Subcutaneous abdominal adipose tissue (tissue), 5 donors: ENCODE measurements at regions not wholly inside any gene's neighbourhood (a gene's known extent, or its start where the extent isn't known, plus 50 kb on each side); places are given as distances from the start of the nearest gene placed in this dataset.

Experiments used
- H3K27ac ChIP-seq: one replicate; pipeline ENCODE4 v1.7.0; 2013; ENCODE audit warnings: low read depth, mild to moderate bottlenecking, inconsistent platforms, low read length, moderate library complexity
- H3K27me3 ChIP-seq, 5 donors: one replicate each; pipeline ENCODE4 v1.7.0; 2013; ENCODE audit warnings: low read length in 5 of 5, inconsistent platforms in 1 of 5; ENCODE audit not compliant: control insufficient read depth in 5 of 5, insufficient read depth in 4 of 5
- H3K36me3 ChIP-seq, 5 donors: one replicate each; pipeline ENCODE4 v1.7.0; 2013; ENCODE audit warnings: low read length in 5 of 5; ENCODE audit not compliant: control insufficient read depth in 5 of 5, insufficient read depth in 5 of 5
- H3K4me1 ChIP-seq, 5 donors: one replicate each; pipeline ENCODE4 v1.7.0; 2013; ENCODE audit warnings: low read length in 5 of 5, mild to moderate bottlenecking in 3 of 5, moderate library complexity in 1 of 5; ENCODE audit not compliant: control insufficient read depth in 5 of 5, insufficient read depth in 5 of 5
- H3K4me3 ChIP-seq, 5 donors: one replicate each; pipeline ENCODE4 v1.7.0; 2013; ENCODE audit warnings: low read length in 5 of 5, low read depth in 1 of 5
- H3K9ac ChIP-seq, 5 donors: one replicate each; pipeline ENCODE4 v1.7.0; 2013; ENCODE audit warnings: low read length in 5 of 5, mild to moderate bottlenecking in 4 of 5, moderate library complexity in 3 of 5
- H3K9me3 ChIP-seq, 5 donors: one replicate each; pipeline ENCODE4 v1.7.0; 2013; ENCODE audit warnings: low read length in 5 of 5; ENCODE audit not compliant: control insufficient read depth in 5 of 5
- donor health status: healthy.
- donor health status: healthy.
- donor health status: healthy.
- donor health status: healthy.
- donor health status: healthy.

DNA sequence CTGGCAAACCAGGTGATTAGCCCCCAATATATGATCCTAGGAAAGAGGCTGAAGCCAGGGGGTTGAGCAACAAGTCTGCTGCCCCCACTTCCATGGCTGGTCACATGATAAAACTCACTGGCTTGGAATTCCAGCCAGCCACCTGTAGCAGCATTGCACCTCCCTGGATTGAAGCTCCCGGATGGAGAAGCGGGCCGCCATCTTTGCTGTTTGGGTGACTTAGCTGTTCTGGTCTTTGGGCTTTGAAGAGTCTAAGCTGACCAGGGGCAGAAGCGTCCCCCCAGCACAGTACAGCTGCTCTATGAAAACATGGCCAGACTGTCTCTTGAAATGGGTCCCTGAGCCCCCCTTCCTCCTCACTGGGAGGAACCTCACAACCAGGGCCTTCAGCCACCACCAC, 610.2 kb downstream of the ANXA1 start:
- no peak overlapping the region for H3K4me3 ChIP-seq
- H3K4me1 ChIP-seq = peaks cover 0 to 7% (median under 1%) of the 10 kb centered on the region in 5 donors
- H3K27ac ChIP-seq = no peak overlapping the region
- H3K36me3 ChIP-seq = no peaks in the 10 kb centered on the region
- H3K9ac ChIP-seq = no peak overlapping the region
- peaks cover 0 to 3% (median 0%) of the 10 kb centered on the region in 5 donors for H3K9me3 ChIP-seq
- H3K27me3 ChIP-seq = no peaks in the 10 kb centered on the region

DNA sequence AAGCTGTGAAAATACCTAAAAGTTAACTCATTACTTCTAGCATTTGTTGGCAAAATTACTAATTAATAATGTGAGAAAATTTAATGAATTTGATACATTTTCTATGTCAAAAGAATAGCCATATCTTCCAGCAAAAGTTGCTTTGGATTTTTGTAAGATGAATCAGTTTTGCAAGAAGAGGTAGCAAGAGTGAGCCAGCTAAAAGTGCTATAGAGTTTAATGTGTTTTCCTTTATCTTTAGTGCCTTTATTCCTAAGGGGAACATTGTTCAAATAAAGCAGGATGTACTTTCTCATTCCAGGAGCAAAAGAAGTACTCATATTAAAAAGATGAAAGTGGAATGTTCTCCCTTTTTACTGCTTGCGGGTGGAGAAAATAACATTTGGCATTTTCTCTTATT, 622.2 kb downstream of the ANXA1 start:
- H3K4me1 ChIP-seq = peaks cover 0 to 7% (median 0%) of the 10 kb centered on the region in 5 donors
- H3K9ac ChIP-seq = no peak overlapping the region
- no peaks in the 10 kb centered on the region for H3K9me3 ChIP-seq
- H3K27ac ChIP-seq = no peak overlapping the region
- H3K36me3 ChIP-seq = no peaks in the 10 kb centered on the region
- no peak overlapping the region for H3K4me3 ChIP-seq
- H3K27me3 ChIP-seq = peaks cover 0 to 2% (median 0%) of the 10 kb centered on the region in 5 donors

GRCh38 chr9:73775757-73776156, 624.1 kb downstream of the ANXA1 start:
- H3K36me3 ChIP-seq = no peaks in the 10 kb centered on the region
- no peak overlapping the region for H3K27ac ChIP-seq
- no peak overlapping the region for H3K4me3 ChIP-seq
- H3K9me3 ChIP-seq = no peaks in the 10 kb centered on the region
- peaks cover 0 to 5% (median 0%) of the 10 kb centered on the region in 5 donors for H3K4me1 ChIP-seq
- no peak overlapping the region for H3K9ac ChIP-seq
- peaks cover 0 to 2% (median 0%) of the 10 kb centered on the region in 5 donors for H3K27me3 ChIP-seq

DNA sequence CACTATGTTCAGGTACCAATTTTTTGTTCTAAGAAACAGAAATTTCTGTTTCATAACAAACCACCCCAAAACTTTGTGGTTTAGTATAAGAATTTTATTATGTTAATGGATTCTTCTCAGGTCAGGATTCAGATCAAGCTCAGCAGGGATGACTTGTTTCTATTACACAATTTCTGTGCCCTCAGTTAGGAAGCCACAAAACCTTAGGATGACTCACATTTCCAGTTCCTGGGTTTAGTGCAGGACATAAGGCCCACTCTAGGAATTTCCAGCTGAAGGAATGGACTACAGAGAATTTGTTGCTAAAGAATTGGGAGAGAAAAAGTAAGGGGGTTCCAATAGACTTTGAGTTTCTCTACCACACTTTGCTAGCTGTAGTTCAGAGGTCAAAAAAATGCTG, 629.3 kb downstream of the ANXA1 start:
- H3K9ac ChIP-seq = no peak overlapping the region
- peaks cover 0 to 4% (median 0%) of the 10 kb centered on the region in 5 donors for H3K9me3 ChIP-seq
- no peaks in the 10 kb centered on the region for H3K27me3 ChIP-seq
- H3K27ac ChIP-seq = no peak overlapping the region
- no peaks in the 10 kb centered on the region for H3K4me1 ChIP-seq
- H3K36me3 ChIP-seq = no peaks in the 10 kb centered on the region
- H3K4me3 ChIP-seq = no peak overlapping the region

DNA sequence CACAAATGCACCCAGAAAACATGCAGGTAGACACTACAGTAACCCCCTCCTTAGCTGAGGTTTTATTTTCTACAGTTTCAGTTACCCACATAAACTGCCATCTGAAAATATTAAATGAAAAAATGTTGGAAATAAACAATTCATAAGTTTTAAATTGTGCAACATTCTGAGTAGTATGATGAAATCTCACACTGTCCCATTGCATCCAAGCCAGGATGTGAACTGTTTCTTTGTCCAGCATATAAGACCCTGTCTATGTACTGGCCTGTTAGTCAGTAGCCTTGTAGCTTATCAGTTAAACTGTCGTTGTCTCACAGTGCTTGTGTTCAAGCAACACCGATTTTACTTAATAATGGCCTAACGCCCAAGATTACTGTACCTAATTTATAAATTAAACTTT, 630.5 kb downstream of the ANXA1 start:
- Histone ChIP-seq H3K27me3 (no peaks in the 10 kb centered on the region), H3K4me1 (no peaks in the 10 kb centered on the region), H3K4me3 (no peak overlapping the region), H3K36me3 (no peaks in the 10 kb centered on the region), H3K27ac (no peak overlapping the region), H3K9ac (no peak overlapping the region), H3K9me3 (peaks cover 0 to 4% (median 0%) of the 10 kb centered on the region in 5 donors)

- Histone ChIP-seq H3K9me3 (no peaks in the 10 kb centered on the region), H3K4me1 (no peaks in the 10 kb centered on the region), H3K36me3 (no peaks in the 10 kb centered on the region), H3K9ac (no peak overlapping the region), H3K4me3 (no peak overlapping the region), H3K27ac (no peak overlapping the region), H3K27me3 (no peaks in the 10 kb centered on the region)
Observed at GRCh38 chr9:73799446-73799845, 647.8 kb downstream of the ANXA1 start.

DNA sequence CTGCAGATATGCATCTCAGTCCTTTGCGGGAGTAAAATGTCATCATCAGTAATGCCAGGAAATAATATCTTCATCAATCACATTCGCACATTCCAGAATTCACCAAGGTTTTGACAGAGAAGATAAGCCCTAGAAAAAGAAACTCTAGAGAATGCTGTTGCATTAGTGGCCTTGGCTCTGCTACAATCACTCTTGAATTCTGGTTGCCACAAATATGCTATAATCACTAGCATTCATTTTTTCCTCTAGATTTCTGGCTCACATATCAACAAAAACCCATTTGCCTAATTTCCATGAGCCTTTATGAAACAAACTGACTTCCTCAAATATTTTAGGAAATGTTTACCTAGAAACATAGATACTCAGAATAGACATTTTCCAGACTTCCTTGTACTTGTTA, 653.4 kb downstream of the ANXA1 start:
- no peak overlapping the region for H3K9ac ChIP-seq

DNA sequence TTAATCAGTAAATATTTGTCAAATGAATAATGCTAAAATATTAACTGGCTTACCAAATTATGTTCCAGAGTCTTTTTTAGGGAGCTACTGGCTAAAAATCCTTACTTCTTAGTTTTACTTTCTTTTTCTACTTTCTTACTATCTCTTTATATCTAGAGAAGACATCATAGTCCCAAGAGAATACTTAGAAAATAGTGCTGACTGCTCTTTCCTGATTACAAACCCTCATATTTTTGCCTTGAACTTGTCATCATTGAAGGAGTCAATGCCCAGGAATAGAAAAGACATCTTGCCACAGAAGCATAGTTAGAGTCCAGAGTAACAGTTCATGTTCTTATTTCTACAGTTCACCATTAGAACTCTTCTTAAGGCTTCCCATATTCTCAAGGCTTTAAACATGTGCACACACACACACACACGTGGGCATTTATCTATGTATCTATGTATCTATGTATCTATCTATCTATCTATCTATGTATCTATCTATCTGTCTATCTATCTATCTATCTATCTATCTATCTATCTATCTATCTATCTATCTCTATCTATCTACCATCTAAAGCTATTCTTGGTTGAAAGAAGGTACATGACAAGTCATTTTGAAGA, 654.3 kb downstream of the ANXA1 start:
- H3K4me3 ChIP-seq = no peak overlapping the region

More for the DNA sequence above, 653.4 kb downstream of the ANXA1 start:
- Histone ChIP-seq H3K4me1 (no peaks in the 10 kb centered on the region), H3K4me3 (no peak overlapping the region), H3K36me3 (no peaks in the 10 kb centered on the region), H3K9me3 (no peaks in the 10 kb centered on the region), H3K27ac (no peak overlapping the region), H3K27me3 (no peaks in the 10 kb centered on the region)

DNA sequence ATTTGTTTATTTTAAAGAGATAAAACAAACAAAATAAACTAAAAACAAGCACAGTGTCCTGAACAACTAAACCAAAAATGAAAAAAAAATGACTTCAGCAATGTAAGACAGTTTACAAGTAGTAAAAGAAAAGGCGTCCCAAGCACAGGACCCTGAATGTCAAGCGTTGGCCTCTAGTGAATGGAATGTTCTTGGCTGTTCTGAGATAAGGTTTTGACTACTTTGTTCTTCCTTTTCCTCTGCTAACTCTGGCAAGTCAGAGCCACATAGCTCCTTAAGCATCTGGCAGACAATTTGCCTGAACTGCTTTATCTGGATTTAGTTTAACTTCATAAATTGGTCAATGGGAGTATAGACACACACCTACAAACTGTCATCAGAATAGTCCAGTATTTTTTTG, 655.2 kb downstream of the ANXA1 start:
- H3K9me3 ChIP-seq = no peaks in the 10 kb centered on the region
- no peak overlapping the region for H3K9ac ChIP-seq
- no peaks in the 10 kb centered on the region for H3K27me3 ChIP-seq
- H3K4me3 ChIP-seq = no peak overlapping the region
- H3K4me1 ChIP-seq = no peaks in the 10 kb centered on the region
- no peaks in the 10 kb centered on the region for H3K36me3 ChIP-seq
- H3K27ac ChIP-seq = no peak overlapping the region

More for the DNA sequence above, 654.3 kb downstream of the ANXA1 start:
- H3K27me3 ChIP-seq = no peaks in the 10 kb centered on the region
- no peaks in the 10 kb centered on the region for H3K9me3 ChIP-seq
- no peak overlapping the region for H3K9ac ChIP-seq
- no peaks in the 10 kb centered on the region for H3K36me3 ChIP-seq
- no peak overlapping the region for H3K27ac ChIP-seq
- no peaks in the 10 kb centered on the region for H3K4me1 ChIP-seq

GRCh38 chr9:73807952-73808351, 656.3 kb downstream of the ANXA1 start:
- Histone ChIP-seq H3K4me3 (no peak overlapping the region), H3K27me3 (no peaks in the 10 kb centered on the region), H3K9ac (no peak overlapping the region)

More at GRCh38 chr9:73807952-73808351, 656.3 kb downstream of the ANXA1 start:
- Histone ChIP-seq H3K36me3 (no peaks in the 10 kb centered on the region), H3K9me3 (no peaks in the 10 kb centered on the region), H3K4me1 (no peaks in the 10 kb centered on the region), H3K27ac (no peak overlapping the region)
